RWPE2 (cell line): ENCODE measurements at regions not wholly inside any gene's neighbourhood (a gene's known extent, or its start where the extent isn't known, plus 50 kb on each side); places are given as distances from the start of the nearest gene placed in this dataset.

Experiments used
- ATAC-seq: fragments of 200-7000 bp; cut with Tn5 transposase; 3 replicates; pipeline ENCODE4 v1.9.1; 2021; ENCODE audit warnings: low read depth
- DNase-seq: peaks from one replicate; pipeline ENCODE4 v3.0.0-alpha.2; 2020; ENCODE audit warnings: low spot score
- H3K27ac ChIP-seq: fragments of 450-650 bp; 2 replicates; pipeline ENCODE4 v1.5.1; 2017; ENCODE audit warnings: mild to moderate bottlenecking; ENCODE audit not compliant: poor library complexity, severe bottlenecking
- H3K27me3 ChIP-seq: fragments of 250-450 bp; sonication (Bioruptor Pico); 2 replicates; pipeline ENCODE4 v1.5.1; 2021; ENCODE audit warnings: mild to moderate bottlenecking, moderate library complexity; ENCODE audit not compliant: insufficient read depth, poor library complexity, severe bottlenecking
- H3K36me3 ChIP-seq: fragments of 250-450 bp; sonication (Bioruptor Pico); 2 replicates; pipeline ENCODE4 v1.5.1; 2020; ENCODE audit warnings: low read depth, mild to moderate bottlenecking, moderate library complexity
- H3K4me1 ChIP-seq: fragments of 250-450 bp; sonication (Bioruptor Pico); 2 replicates; pipeline ENCODE4 v1.5.1; 2021; ENCODE audit warnings: mild to moderate bottlenecking, moderate library complexity; ENCODE audit not compliant: insufficient read depth, poor library complexity, severe bottlenecking
- H3K4me3 ChIP-seq: fragments of 250-450 bp; sonication (Bioruptor Pico); 2 replicates; pipeline ENCODE4 v1.5.1; 2021; ENCODE audit warnings: mild to moderate bottlenecking, moderate library complexity; ENCODE audit not compliant: severe bottlenecking
- H3K9me3 ChIP-seq: fragments of 250-450 bp; sonication (Bioruptor Pico); 2 replicates; pipeline ENCODE4 v1.5.1; 2021; ENCODE audit warnings: mild to moderate bottlenecking, moderate library complexity; ENCODE audit not compliant: severe bottlenecking
- TF ChIP-seq, protein P1 (sequence below): fragments of 450-650 bp; IDR thresholded peaks from one replicate; pipeline ENCODE4 v1.5.1; 2017; ENCODE audit warnings: mild to moderate bottlenecking, moderate library complexity; ENCODE audit not compliant: poor library complexity, severe bottlenecking

GRCh38 chr13:89567025-89567424, 1780.5 kb upstream of the MIR17HG start:
- H3K4me1 ChIP-seq, result no peaks in the 10 kb centered on the region
- H3K27ac ChIP-seq, result no peak overlapping the region
- ATAC-seq, result no peak
- TF ChIP-seq, protein P1, sequence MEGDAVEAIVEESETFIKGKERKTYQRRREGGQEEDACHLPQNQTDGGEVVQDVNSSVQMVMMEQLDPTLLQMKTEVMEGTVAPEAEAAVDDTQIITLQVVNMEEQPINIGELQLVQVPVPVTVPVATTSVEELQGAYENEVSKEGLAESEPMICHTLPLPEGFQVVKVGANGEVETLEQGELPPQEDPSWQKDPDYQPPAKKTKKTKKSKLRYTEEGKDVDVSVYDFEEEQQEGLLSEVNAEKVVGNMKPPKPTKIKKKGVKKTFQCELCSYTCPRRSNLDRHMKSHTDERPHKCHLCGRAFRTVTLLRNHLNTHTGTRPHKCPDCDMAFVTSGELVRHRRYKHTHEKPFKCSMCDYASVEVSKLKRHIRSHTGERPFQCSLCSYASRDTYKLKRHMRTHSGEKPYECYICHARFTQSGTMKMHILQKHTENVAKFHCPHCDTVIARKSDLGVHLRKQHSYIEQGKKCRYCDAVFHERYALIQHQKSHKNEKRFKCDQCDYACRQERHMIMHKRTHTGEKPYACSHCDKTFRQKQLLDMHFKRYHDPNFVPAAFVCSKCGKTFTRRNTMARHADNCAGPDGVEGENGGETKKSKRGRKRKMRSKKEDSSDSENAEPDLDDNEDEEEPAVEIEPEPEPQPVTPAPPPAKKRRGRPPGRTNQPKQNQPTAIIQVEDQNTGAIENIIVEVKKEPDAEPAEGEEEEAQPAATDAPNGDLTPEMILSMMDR, result no peak
- H3K4me3 ChIP-seq, result no peak overlapping the region
- no peaks in the 10 kb centered on the region for H3K36me3 ChIP-seq
- no peak for DNase-seq
- no peaks in the 10 kb centered on the region for H3K27me3 ChIP-seq
- peaks cover 7% of the 10 kb centered on the region for H3K9me3 ChIP-seq

DNA sequence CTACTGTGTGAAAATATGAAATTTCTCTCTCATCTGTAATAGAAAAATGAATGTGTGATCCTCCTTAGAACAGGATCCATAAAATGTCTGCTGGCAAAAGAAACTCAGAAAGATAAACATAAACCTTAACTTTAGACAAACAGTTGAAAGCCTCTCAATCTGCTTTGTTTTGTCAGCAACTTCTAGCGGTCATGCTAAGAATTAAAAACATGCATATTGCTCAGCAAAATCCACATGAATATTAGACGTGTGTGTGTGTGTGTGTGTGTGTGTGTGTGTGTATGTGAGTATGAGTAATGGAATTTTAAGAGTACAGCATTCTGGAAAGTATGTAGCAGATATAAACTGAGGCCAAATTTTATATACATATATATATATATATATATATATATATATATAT, 1779.2 kb upstream of the MIR17HG start:
- TF ChIP-seq, protein P1, result no peak
- H3K36me3 ChIP-seq, result no peaks in the 10 kb centered on the region
- no peak for DNase-seq
- H3K4me1 ChIP-seq, result no peaks in the 10 kb centered on the region
- peaks cover 7% of the 10 kb centered on the region for H3K9me3 ChIP-seq
- no peak for ATAC-seq
- H3K4me3 ChIP-seq, result no peak overlapping the region
- no peak overlapping the region for H3K27ac ChIP-seq
- H3K27me3 ChIP-seq, result no peaks in the 10 kb centered on the region

- Histone ChIP-seq H3K4me3 (no peak overlapping the region), H3K36me3 (no peaks in the 10 kb centered on the region), H3K27me3 (no peaks in the 10 kb centered on the region), H3K27ac (no peak overlapping the region), H3K4me1 (no peaks in the 10 kb centered on the region), H3K9me3 (peaks cover 7% of the 10 kb centered on the region)
- DNase-seq (no peak), ATAC-seq (no peak)
- TF ChIP-seq, protein P1, result no peak
These were observed 1778.7 kb upstream of the MIR17HG start for GRCh38 chr13:89568746-89569145.

DNA sequence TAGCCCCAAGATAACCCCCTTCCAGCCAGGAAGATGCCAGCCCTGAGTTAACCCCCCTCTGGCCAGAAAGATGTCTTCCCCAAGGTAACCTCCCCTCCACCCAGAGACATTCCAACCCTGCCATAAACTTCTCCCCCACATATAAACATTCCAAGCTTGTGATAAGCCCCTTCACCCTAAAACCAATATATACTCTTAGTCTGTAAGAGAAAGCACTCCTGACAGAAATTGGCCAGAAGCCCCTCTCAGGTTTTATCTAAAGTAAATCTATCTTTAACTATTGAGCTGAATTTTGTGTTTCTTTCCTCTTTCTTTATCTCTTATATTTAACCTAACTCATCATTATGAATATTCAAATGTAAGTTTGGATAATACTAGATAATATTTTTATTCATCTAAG, 1775.8 kb upstream of the MIR17HG start:
- Histone ChIP-seq H3K4me3 (no peak overlapping the region), H3K27ac (no peak overlapping the region), H3K9me3 (peaks cover 7% of the 10 kb centered on the region), H3K27me3 (no peaks in the 10 kb centered on the region), H3K36me3 (no peaks in the 10 kb centered on the region), H3K4me1 (no peaks in the 10 kb centered on the region)
- ATAC-seq (no peak), DNase-seq (no peak)
- TF ChIP-seq, protein P1, result no peak

- no peaks in the 10 kb centered on the region for H3K36me3 ChIP-seq
- no peak for ATAC-seq
- TF ChIP-seq, protein P1, result no peak
These were observed 1773.4 kb upstream of the MIR17HG start for GRCh38 chr13:89574077-89574476.

More at GRCh38 chr13:89574077-89574476, 1773.4 kb upstream of the MIR17HG start:
- Histone ChIP-seq H3K27ac (no peak overlapping the region), H3K4me1 (no peaks in the 10 kb centered on the region), H3K9me3 (peaks cover 7% of the 10 kb centered on the region), H3K4me3 (no peak overlapping the region), H3K27me3 (no peaks in the 10 kb centered on the region)
- no peak for DNase-seq
